B cell (primary cell): ENCODE measurements at regions not wholly inside any gene's neighbourhood (a gene's known extent, or its start where the extent isn't known, plus 50 kb on each side); places are given as distances from the start of the nearest gene placed in this dataset.

ENCODE experiments used
- ATAC-seq: fragments of 200-7000 bp; cut with Tn5 transposase; one replicate; pipeline ENCODE4 v1.10.0; 2021; ENCODE audit warnings: low read depth, mild to moderate bottlenecking, moderate number of reproducible peaks, moderate library complexity
- CTCF ChIA-PET: fragments of 350-600 bp; sonication (Branson Sonifier 250); formaldehyde crosslinking; loops from one replicate; lab custom pipeline; 2021; ENCODE audit warnings: antibody characterized with exemption, inconsistent platforms; lab: Charles Lee
- POLR2A ChIA-PET: fragments of 350-600 bp; sonication (Branson Sonifier 250); formaldehyde crosslinking; loops from one replicate; lab custom pipeline; 2021; ENCODE audit warnings: antibody characterized with exemption; lab: Charles Lee
- DNase-seq: peaks from one replicate; pipeline ENCODE4 v3.0.0; 2013
- H2AFZ ChIP-seq: 2 replicates; pipeline ENCODE4 v1.6.1; 2012; ENCODE audit warnings: mild to moderate bottlenecking, low read depth, low read length; ENCODE audit not compliant: insufficient read depth, poor library complexity, severe bottlenecking
- H3K27ac ChIP-seq, 2 donors: 1 replicate in 1 of 2; 2 replicates in 1 of 2; pipeline ENCODE4 v1.5.1; 2012 to 2013; ENCODE audit warnings: low read length in 2 of 2, mild to moderate bottlenecking in 2 of 2, moderate library complexity in 1 of 2
- H3K27me3 ChIP-seq, 4 experiments: fragments of 200-600 bp in 1 of 4; sonication (generic) in 1 of 4; replicated peaks in 1 of 4; 1 replicate in 2 of 4; 2 replicates in 2 of 4; pipeline versions ENCODE4 v1.6.1 to v1.7.0; 2013 to 2016; ENCODE audit warnings: low read length in 3 of 4, mild to moderate bottlenecking in 2 of 4, mixed read lengths in 1 of 4, moderate library complexity in 1 of 4; ENCODE audit not compliant: insufficient read depth in 4 of 4, control insufficient read depth in 3 of 4; ENCODE audit errors: control extremely low read depth in 1 of 4
- H3K36me3 ChIP-seq, 2 experiments: replicated peaks in 1 of 2; 1 replicate in 1 of 2; 2 replicates in 1 of 2; pipeline versions ENCODE4 v1.6.1 to v1.7.1; 2013; ENCODE audit warnings: low read length in 1 of 2; ENCODE audit not compliant: insufficient read depth in 2 of 2, control insufficient read depth in 1 of 2; ENCODE audit errors: control extremely low read depth in 1 of 2, extremely low read depth in 1 of 2
- H3K4me1 ChIP-seq, 2 donors: fragments of 200-600 bp in 1 of 2; sonication (generic) in 1 of 2; 1 replicate in 1 of 2; 2 replicates in 1 of 2; pipeline versions ENCODE4 v1.5.1 to v1.6.1; 2013 to 2017; ENCODE audit warnings: low read length in 2 of 2; ENCODE audit not compliant: control insufficient read depth in 2 of 2, insufficient read depth in 2 of 2
- H3K4me2 ChIP-seq: replicated peaks from 2 replicates; pipeline ENCODE3; 2012; ENCODE audit warnings: mild to moderate bottlenecking, low read depth, low read length; ENCODE audit not compliant: poor library complexity, severe bottlenecking
- H3K4me3 ChIP-seq, 5 experiments: fragments of 200-600 bp in 1 of 5; sonication (generic) in 1 of 5; 1 replicate in 3 of 5; 2 replicates in 2 of 5; pipeline versions ENCODE4 v1.5.1 to v1.7.0; 2011 to 2016; ENCODE audit warnings: low read length in 4 of 5, mild to moderate bottlenecking in 4 of 5, low read depth in 2 of 5, control low read depth in 1 of 5, moderate library complexity in 1 of 5; ENCODE audit not compliant: insufficient read depth in 1 of 5; ENCODE audit errors: control extremely low read depth in 1 of 5, extremely low read depth in 1 of 5
- H3K79me2 ChIP-seq: fragments of 200-600 bp; sonication (generic); one replicate; pipeline ENCODE4 v1.6.0; 2016; ENCODE audit warnings: low read length; ENCODE audit not compliant: control insufficient read depth, insufficient read depth
- H3K9ac ChIP-seq: fragments of 200-600 bp; sonication (generic); 2 replicates; pipeline ENCODE4 v1.6.1; 2017; ENCODE audit warnings: mild to moderate bottlenecking, low read length, moderate library complexity
- H3K9me3 ChIP-seq, 3 donors: one replicate each; pipeline versions ENCODE4 v1.6.1 to v1.7.1; 2013; ENCODE audit warnings: low read length in 2 of 3; ENCODE audit not compliant: control insufficient read depth in 2 of 3, insufficient read depth in 1 of 3; ENCODE audit errors: control extremely low read depth in 1 of 3
- H4K20me1 ChIP-seq: 2 replicates; pipeline ENCODE4 v1.6.0; 2012; ENCODE audit warnings: mild to moderate bottlenecking, low read length; ENCODE audit not compliant: insufficient read depth, control insufficient read depth, poor library complexity, severe bottlenecking
- H3K27ac Mint-ChIP-seq: one replicate; pipeline ENCODE4 v1.8.0; 2021; ENCODE audit warnings: mixed read lengths
- H3K27me3 Mint-ChIP-seq: one replicate; pipeline ENCODE4 v1.8.0; 2021; ENCODE audit warnings: mixed read lengths
- H3K4me1 Mint-ChIP-seq: one replicate; pipeline ENCODE4 v1.8.0; 2021; ENCODE audit warnings: mixed read lengths
- H3K4me3 Mint-ChIP-seq: one replicate; pipeline ENCODE4 v1.8.0; 2021; ENCODE audit warnings: mixed read lengths
- H3K9me3 Mint-ChIP-seq: one replicate; pipeline ENCODE4 v1.8.0; 2022; ENCODE audit warnings: mixed read lengths; ENCODE audit not compliant: insufficient read depth
- EZH2 ChIP-seq: IDR thresholded peaks from 2 replicates; pipeline ENCODE4 v1.6.1; 2012; ENCODE audit warnings: borderline replicate concordance, low read depth, mild to moderate bottlenecking, moderate library complexity, low read length; ENCODE audit not compliant: insufficient read depth, poor library complexity, severe bottlenecking
- WGBS: methylation state at CpG from one replicate; pipeline ENCODE4 v1.1.5; 2013; ENCODE audit warnings: missing lambda C conversion rate; ENCODE audit not compliant: insufficient coverage; 5-methylcytosine and 5-hydroxymethylcytosine counted together
- intact Hi-C: fragments of 100-400 bp; cut with micrococcal nuclease; formaldehyde crosslinking; loops from one replicate; pipeline ENCODE4 v1.10.0; 2022
- TF ChIP-seq, protein P1 (sequence below): fragments of 200-600 bp; IDR thresholded peaks from one replicate; pipeline ENCODE4 v1.8.0; 2022; ENCODE audit warnings: antibody characterized with exemption, mild to moderate bottlenecking

DNA sequence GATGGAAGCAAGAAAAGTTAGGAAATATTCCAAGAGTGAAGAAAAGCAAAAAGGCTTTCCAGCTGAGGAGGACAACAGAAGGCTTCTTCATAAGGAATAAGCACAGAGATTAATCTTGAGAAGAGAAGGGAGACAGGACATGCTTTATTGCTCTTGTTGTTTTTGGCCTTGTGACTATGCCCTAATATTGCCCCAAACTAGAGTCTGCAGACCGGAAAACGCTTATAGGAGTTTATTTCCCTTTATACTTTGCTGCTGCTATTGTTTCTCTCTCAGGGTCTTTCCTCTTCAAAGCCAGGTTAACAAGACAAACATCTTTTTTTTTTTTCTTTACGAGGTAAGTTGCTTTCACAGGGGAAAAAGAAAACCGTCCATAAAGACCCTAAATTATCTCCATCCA is 991.4 kb downstream of the ADGRL2 start:
- no peaks in the 10 kb centered on the region for H4K20me1 ChIP-seq
- H3K9ac ChIP-seq = no peak overlapping the region
- H3K79me2 ChIP-seq = no peaks in the 10 kb centered on the region
- TF ChIP-seq, protein P1, sequence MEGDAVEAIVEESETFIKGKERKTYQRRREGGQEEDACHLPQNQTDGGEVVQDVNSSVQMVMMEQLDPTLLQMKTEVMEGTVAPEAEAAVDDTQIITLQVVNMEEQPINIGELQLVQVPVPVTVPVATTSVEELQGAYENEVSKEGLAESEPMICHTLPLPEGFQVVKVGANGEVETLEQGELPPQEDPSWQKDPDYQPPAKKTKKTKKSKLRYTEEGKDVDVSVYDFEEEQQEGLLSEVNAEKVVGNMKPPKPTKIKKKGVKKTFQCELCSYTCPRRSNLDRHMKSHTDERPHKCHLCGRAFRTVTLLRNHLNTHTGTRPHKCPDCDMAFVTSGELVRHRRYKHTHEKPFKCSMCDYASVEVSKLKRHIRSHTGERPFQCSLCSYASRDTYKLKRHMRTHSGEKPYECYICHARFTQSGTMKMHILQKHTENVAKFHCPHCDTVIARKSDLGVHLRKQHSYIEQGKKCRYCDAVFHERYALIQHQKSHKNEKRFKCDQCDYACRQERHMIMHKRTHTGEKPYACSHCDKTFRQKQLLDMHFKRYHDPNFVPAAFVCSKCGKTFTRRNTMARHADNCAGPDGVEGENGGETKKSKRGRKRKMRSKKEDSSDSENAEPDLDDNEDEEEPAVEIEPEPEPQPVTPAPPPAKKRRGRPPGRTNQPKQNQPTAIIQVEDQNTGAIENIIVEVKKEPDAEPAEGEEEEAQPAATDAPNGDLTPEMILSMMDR = no peak
- no peak for TF ChIP-seq EZH2
- DNase-seq = no peak
- POLR2A ChIA-PET = no interaction called here
- Mint-ChIP-seq H3K27me3 (no peaks in the 10 kb centered on the region), H3K27ac (no peak overlapping the region), H3K4me1 (peaks cover 2% of the 10 kb centered on the region), H3K9me3 (peaks cover 10% of the 10 kb centered on the region), H3K4me3 (no peak overlapping the region)
- H3K9me3 ChIP-seq = peaks cover 0 to 6% (median 2%) of the 10 kb centered on the region in 3 donors
- CTCF ChIA-PET = no interaction called here
- no peak overlapping the region for H3K27ac ChIP-seq
- no peaks in the 10 kb centered on the region for H3K27me3 ChIP-seq
- no peak overlapping the region for H3K4me2 ChIP-seq
- H3K36me3 ChIP-seq = no peaks in the 10 kb centered on the region
- intact Hi-C loops = no loop called here
- H3K4me3 ChIP-seq = no peak overlapping the region
- ATAC-seq = no peak
- 86% methylated on average over 1 of the region's 4 CpGs for WGBS
- H2AFZ ChIP-seq = no peak overlapping the region
- peaks cover 0 to 3% of the 10 kb centered on the region in 2 donors for H3K4me1 ChIP-seq

DNA sequence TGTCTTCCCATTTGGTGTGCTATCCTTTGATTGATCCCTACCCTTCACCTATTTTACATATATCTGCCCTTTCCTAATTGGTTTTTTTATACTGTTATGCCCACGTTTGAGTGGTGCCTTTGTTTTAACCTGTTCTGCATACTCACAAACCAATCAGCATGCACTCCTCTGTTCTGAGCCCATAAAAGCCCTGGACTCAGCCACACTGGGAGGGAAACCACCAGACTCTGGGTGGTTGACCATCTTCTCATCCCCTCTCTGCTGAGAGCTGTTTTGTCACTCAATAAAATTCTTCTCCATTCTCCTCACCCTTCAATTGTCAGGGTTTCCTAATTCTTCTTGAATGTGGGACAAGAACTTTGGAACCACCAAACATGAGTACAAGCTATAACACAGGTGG is 989.8 kb downstream of the ADGRL2 start:
- intact Hi-C loops = no loop called here
- WGBS = 33% methylated on average over 1 of the region's 1 CpG
- no peaks in the 10 kb centered on the region for H3K27me3 Mint-ChIP-seq

More for the DNA sequence above, 989.8 kb downstream of the ADGRL2 start:
- Histone ChIP-seq H3K4me2 (no peak overlapping the region), H3K36me3 (no peaks in the 10 kb centered on the region), H3K9ac (no peak overlapping the region), H3K27me3 (no peaks in the 10 kb centered on the region), H3K4me3 (no peak overlapping the region), H4K20me1 (no peaks in the 10 kb centered on the region), H3K27ac (no peak overlapping the region), H3K4me1 (peaks cover 0 to under 1% of the 10 kb centered on the region in 2 donors), H3K9me3 (peaks cover 0 to 6% (median 2%) of the 10 kb centered on the region in 3 donors), H3K79me2 (no peaks in the 10 kb centered on the region), H2AFZ (no peak overlapping the region)
- ChIA-PET POLR2A (no interaction called here), CTCF (no interaction called here)
- Mint-ChIP-seq H3K27ac (no peak overlapping the region), H3K9me3 (peaks cover 10% of the 10 kb centered on the region), H3K4me1 (peaks cover under 1% of the 10 kb centered on the region), H3K4me3 (no peak overlapping the region)
- TF ChIP-seq EZH2 = no peak
- TF ChIP-seq, protein P1 = no peak
- DNase-seq (no peak), ATAC-seq (no peak)
